Fibroblast of lung (primary cell): ENCODE measurements at regions not wholly inside any gene's neighbourhood (a gene's known extent, or its start where the extent isn't known, plus 50 kb on each side); places are given as distances from the start of the nearest gene placed in this dataset.
"Not testable (repeated sequence)": the region's sequence is repeated elsewhere in the genome, so short reads cannot be mapped to it uniquely, and the experiment has no call there.

Experiments
- DNase-seq, 2 donors: peaks; one replicate each; pipeline versions ENCODE4 v3.0.0 to v3.0.0-alpha.2; 2010; ENCODE audit warnings: low read depth in 2 of 2
- H2AFZ ChIP-seq: 2 replicates; pipeline ENCODE4 v1.5.1; 2012; ENCODE audit warnings: low read length, control low read depth, inconsistent platforms
- H3K27ac ChIP-seq: 2 replicates; pipeline ENCODE4 v1.5.1; 2011; ENCODE audit warnings: low read length, control low read depth; ENCODE audit not compliant: insufficient read depth
- H3K27me3 ChIP-seq: 2 replicates; pipeline ENCODE4 v1.5.1; 2011; ENCODE audit warnings: mild to moderate bottlenecking, low read length; ENCODE audit not compliant: control insufficient read depth, insufficient read depth
- H3K36me3 ChIP-seq: 2 replicates; pipeline ENCODE4 v1.5.1; 2011; ENCODE audit warnings: low read length; ENCODE audit not compliant: control insufficient read depth, insufficient read depth
- H3K4me1 ChIP-seq: 2 replicates; pipeline ENCODE4 v1.5.1; 2011; ENCODE audit warnings: low read length; ENCODE audit not compliant: control insufficient read depth, insufficient read depth; ENCODE audit errors: extremely low read depth
- H3K4me2 ChIP-seq: 2 replicates; pipeline ENCODE4 v1.5.1; 2011; ENCODE audit warnings: low read length, control low read depth; ENCODE audit not compliant: insufficient read depth; ENCODE audit errors: extremely low read depth
- H3K4me3 ChIP-seq, 4 experiments: fragments of 200-600 bp in 1 of 4; sonication (generic) in 1 of 4; replicated peaks in 1 of 4; 2 replicates each; pipeline ENCODE4 v1.5.1; 2011 to 2016; ENCODE audit warnings: low read length in 4 of 4, low read depth in 3 of 4, mild to moderate bottlenecking in 3 of 4, control low read depth in 2 of 4, inconsistent platforms in 1 of 4, mixed read lengths in 1 of 4; ENCODE audit not compliant: insufficient read depth in 1 of 4; ENCODE audit errors: control extremely low read depth in 1 of 4
- H3K79me2 ChIP-seq: 2 replicates; pipeline ENCODE4 v1.5.1; 2012; ENCODE audit warnings: mild to moderate bottlenecking, low read length, inconsistent platforms; ENCODE audit not compliant: control insufficient read depth, insufficient read depth
- H3K9ac ChIP-seq: 2 replicates; pipeline ENCODE4 v1.5.1; 2011; ENCODE audit warnings: mild to moderate bottlenecking, low read length, control low read depth; ENCODE audit not compliant: insufficient read depth
- H3K9me3 ChIP-seq: 2 replicates; pipeline ENCODE4 v1.5.1; 2012; ENCODE audit warnings: low read depth, low read length; ENCODE audit not compliant: control insufficient read depth, insufficient read depth
- H4K20me1 ChIP-seq: 2 replicates; pipeline ENCODE4 v1.5.1; 2011; ENCODE audit warnings: low read length; ENCODE audit not compliant: control insufficient read depth, insufficient read depth; ENCODE audit errors: extremely low read depth
- EZH2 ChIP-seq: IDR thresholded peaks from 2 replicates; pipeline ENCODE4 v1.5.1; 2012; ENCODE audit warnings: low read length, control low read depth, mild to moderate bottlenecking; ENCODE audit errors: missing control alignments
- TF ChIP-seq, protein P1 (sequence below), 2 donors: IDR thresholded peaks in 1 of 2; conservative IDR thresholded peaks in 1 of 2; 1 replicate in 1 of 2; 2 replicates in 1 of 2; pipeline ENCODE4 v1.5.1; 2011 to 2012; ENCODE audit warnings: low read length in 2 of 2, control low read depth in 1 of 2, inconsistent platforms in 1 of 2, low read depth in 1 of 2, mild to moderate bottlenecking in 1 of 2

DNA sequence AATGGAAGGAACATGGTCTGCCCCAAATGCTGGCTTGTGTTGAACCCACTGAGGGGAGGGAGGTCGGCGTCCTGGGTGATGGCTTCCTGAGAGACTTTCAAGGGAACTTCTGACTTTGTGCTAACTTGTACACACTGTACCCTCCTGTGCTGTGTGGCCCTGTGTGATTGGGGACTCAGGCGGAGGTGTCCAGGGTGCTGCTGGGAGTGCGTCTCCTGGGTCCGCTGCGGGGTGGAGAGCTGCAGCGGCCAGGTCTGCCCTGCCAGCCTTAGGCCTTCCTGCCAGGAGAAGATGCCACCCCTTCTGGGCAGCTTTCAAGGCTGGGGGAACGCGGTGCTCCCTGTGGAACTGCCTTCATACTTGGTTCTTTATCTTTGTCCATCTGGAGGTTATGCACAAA, 170.1 kb downstream of the URI1 start:
- H4K20me1 ChIP-seq: no peaks in the 10 kb centered on the region
- no peak overlapping the region for H3K27ac ChIP-seq
- H3K27me3 ChIP-seq: no peaks in the 10 kb centered on the region
- no peaks in the 10 kb centered on the region for H3K36me3 ChIP-seq
- no peaks in the 10 kb centered on the region for H3K79me2 ChIP-seq
- no peak for DNase-seq
- H3K4me1 ChIP-seq: no peaks in the 10 kb centered on the region
- no peaks in the 10 kb centered on the region for H3K9me3 ChIP-seq
- H2AFZ ChIP-seq: no peak overlapping the region
- TF ChIP-seq, protein P1, sequence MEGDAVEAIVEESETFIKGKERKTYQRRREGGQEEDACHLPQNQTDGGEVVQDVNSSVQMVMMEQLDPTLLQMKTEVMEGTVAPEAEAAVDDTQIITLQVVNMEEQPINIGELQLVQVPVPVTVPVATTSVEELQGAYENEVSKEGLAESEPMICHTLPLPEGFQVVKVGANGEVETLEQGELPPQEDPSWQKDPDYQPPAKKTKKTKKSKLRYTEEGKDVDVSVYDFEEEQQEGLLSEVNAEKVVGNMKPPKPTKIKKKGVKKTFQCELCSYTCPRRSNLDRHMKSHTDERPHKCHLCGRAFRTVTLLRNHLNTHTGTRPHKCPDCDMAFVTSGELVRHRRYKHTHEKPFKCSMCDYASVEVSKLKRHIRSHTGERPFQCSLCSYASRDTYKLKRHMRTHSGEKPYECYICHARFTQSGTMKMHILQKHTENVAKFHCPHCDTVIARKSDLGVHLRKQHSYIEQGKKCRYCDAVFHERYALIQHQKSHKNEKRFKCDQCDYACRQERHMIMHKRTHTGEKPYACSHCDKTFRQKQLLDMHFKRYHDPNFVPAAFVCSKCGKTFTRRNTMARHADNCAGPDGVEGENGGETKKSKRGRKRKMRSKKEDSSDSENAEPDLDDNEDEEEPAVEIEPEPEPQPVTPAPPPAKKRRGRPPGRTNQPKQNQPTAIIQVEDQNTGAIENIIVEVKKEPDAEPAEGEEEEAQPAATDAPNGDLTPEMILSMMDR (conservative IDR thresholded peaks at IDR 0.05 in 1 of 2, IDR thresholded peaks at IDR 0.05 in 1 of 2; ENCODE audit: low read depth in 1 of 2, low read length in 2 of 2): no peak
- no peak for TF ChIP-seq EZH2
- no peak overlapping the region for H3K9ac ChIP-seq
- no peak overlapping the region for H3K4me3 ChIP-seq
- no peak overlapping the region for H3K4me2 ChIP-seq

DNA sequence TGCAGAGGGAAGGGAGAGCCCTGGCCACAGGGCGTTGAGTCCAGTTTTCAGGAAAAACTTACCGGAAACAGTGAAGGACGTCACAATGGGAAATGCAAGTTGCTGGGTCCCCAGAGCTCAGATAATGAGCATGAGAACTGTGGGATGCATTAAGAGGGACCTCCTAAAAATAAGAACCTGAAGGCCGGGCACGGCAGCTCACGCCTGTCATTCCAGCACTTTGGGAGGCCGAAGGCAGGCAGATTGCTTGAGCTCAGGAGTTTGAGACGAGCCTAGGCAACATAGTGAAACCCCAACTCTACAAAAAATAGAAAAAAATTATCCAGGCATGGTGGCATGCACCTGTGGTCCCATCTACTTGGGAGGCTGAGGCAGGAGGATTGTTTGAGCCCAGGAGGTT, 170.6 kb downstream of the URI1 start:
- Histone ChIP-seq H2AFZ (no peak overlapping the region), H3K4me2 (no peak overlapping the region), H4K20me1 (no peaks in the 10 kb centered on the region), H3K9ac (no peak overlapping the region), H3K36me3 (no peaks in the 10 kb centered on the region), H3K27me3 (no peaks in the 10 kb centered on the region), H3K27ac (no peak overlapping the region), H3K4me3 (no peak overlapping the region), H3K79me2 (no peaks in the 10 kb centered on the region), H3K9me3 (no peaks in the 10 kb centered on the region), H3K4me1 (no peaks in the 10 kb centered on the region)
- TF ChIP-seq EZH2: no peak
- TF ChIP-seq, protein P1 (conservative IDR thresholded peaks at IDR 0.05 in 1 of 2, IDR thresholded peaks at IDR 0.05 in 1 of 2; ENCODE audit: low read depth in 1 of 2, low read length in 2 of 2): no peak
- no peak for DNase-seq

DNA sequence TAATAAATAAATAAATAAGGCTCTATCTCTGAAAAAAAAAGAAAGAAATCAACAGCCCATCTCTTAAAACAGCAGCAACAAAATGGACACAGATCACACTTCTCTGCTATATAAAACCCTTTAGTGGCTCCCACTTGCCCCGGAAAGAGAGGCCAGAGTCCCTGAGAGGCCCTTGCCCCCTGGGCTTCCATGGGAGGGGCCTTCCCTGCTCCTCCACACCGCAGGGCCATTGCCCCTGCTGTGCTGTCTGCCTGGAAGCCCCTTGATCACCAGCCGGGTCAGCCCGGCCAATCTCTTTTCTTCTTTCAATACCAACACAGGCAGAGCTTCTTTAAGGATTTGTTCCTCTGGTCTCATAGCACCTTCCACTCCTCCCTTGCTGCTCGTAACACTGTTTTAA, 171.1 kb downstream of the URI1 start:
- TF ChIP-seq, protein P1 (conservative IDR thresholded peaks at IDR 0.05 in 1 of 2, IDR thresholded peaks at IDR 0.05 in 1 of 2; ENCODE audit: low read depth in 1 of 2, low read length in 2 of 2): no peak
- no peak for TF ChIP-seq EZH2
- Histone ChIP-seq H3K27ac (no peak overlapping the region), H3K4me3 (no peak overlapping the region), H4K20me1 (no peaks in the 10 kb centered on the region), H3K79me2 (no peaks in the 10 kb centered on the region), H3K4me1 (no peaks in the 10 kb centered on the region), H3K27me3 (no peaks in the 10 kb centered on the region), H3K9ac (no peak overlapping the region), H2AFZ (no peak overlapping the region), H3K36me3 (no peaks in the 10 kb centered on the region), H3K9me3 (no peaks in the 10 kb centered on the region), H3K4me2 (no peak overlapping the region)
- DNase-seq: no peak

DNA sequence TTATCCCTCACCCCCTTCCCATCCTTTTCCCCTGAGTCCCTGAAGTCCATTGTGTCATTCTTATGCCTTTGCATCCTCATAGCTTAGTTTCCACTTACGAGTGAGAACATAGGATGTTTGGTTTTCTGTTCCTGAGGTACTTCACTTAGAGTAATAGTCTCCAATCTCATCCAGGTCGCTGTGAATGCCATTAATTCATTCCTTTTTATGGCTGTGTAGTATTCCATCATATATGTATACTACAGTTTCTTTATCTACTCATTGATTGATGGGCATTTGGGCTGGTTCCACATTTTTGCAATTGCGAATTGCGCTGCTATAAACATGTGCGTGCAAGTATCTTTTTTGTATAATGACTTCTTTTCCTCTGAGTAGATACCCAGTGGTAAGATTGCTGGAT, 172.1 kb downstream of the URI1 start:
- not testable (repeated sequence) for H2AFZ ChIP-seq, H4K20me1 ChIP-seq

More for the DNA sequence above, 172.1 kb downstream of the URI1 start:
- H3K4me3 ChIP-seq, H3K27me3 ChIP-seq, H3K4me2 ChIP-seq, H3K27ac ChIP-seq, DNase-seq, H3K9me3 ChIP-seq, H3K4me1 ChIP-seq, H3K36me3 ChIP-seq, H3K9ac ChIP-seq, H3K79me2 ChIP-seq: not testable (repeated sequence)
